ENCODE measurements at regions not wholly inside any gene's neighbourhood (a gene's known extent, or its start where the extent isn't known, plus 50 kb on each side); places are given as distances from the start of the nearest gene placed in this dataset.

GRCh38 chr4:182015014-182015413, 228.2 kb upstream of the TENM3 start:
- DNase-seq (ENCODE audit: low spot score): no peak

- peak; percentile 52 for DNase-seq (ENCODE audit: low spot score)
Measured at GRCh38 chr4:182015893-182016292, 227.3 kb upstream of the TENM3 start.

- DNase-seq (ENCODE audit: low spot score): no peak
Measured at GRCh38 chr4:182017038-182017437, 226.2 kb upstream of the TENM3 start.

GRCh38 chr4:182018691-182019090, 224.5 kb upstream of the TENM3 start:
- DNase-seq (ENCODE audit: low spot score): no peak

- DNase-seq (ENCODE audit: low spot score): no peak
Measured at GRCh38 chr4:182019148-182019652, 224.0 kb upstream of the TENM3 start.

GRCh38 chr4:182022909-182023308, 220.3 kb upstream of the TENM3 start:
- DNase-seq (ENCODE audit: low spot score): no peak

- DNase-seq (ENCODE audit: low spot score): no peak
Measured at GRCh38 chr4:182023469-182023868, 219.7 kb upstream of the TENM3 start.

GRCh38 chr4:182042945-182043344, 200.3 kb upstream of the TENM3 start:
- DNase-seq (ENCODE audit: low spot score): no peak

GRCh38 chr4:182048871-182049270, 194.3 kb upstream of the TENM3 start:
- DNase-seq (ENCODE audit: low spot score): no peak

- DNase-seq (ENCODE audit: low spot score): no peak
Measured at GRCh38 chr4:182056866-182057265, 186.3 kb upstream of the TENM3 start.

GRCh38 chr4:182062458-182062857, 180.7 kb upstream of the TENM3 start:
- DNase-seq (ENCODE audit: low spot score): no peak

GRCh38 chr4:182062936-182063335, 180.3 kb upstream of the TENM3 start:
- DNase-seq (ENCODE audit: low spot score): peak; percentile 62

GRCh38 chr4:182063651-182064050, 179.6 kb upstream of the TENM3 start:
- no peak for DNase-seq (ENCODE audit: low spot score)

- no peak for DNase-seq (ENCODE audit: low spot score)
Measured at GRCh38 chr4:182065255-182065654, 177.9 kb upstream of the TENM3 start.

GRCh38 chr4:182066037-182066436, 177.2 kb upstream of the TENM3 start:
- no peak for DNase-seq (ENCODE audit: low spot score)

GRCh38 chr4:182067828-182068227, 175.4 kb upstream of the TENM3 start:
- no peak for DNase-seq (ENCODE audit: low spot score)

- no peak for DNase-seq (ENCODE audit: low spot score)
Measured at GRCh38 chr4:182068920-182069319, 174.3 kb upstream of the TENM3 start.

- no peak for DNase-seq (ENCODE audit: low spot score)
Measured at GRCh38 chr4:182073278-182073677, 169.9 kb upstream of the TENM3 start.

GRCh38 chr4:182074139-182074538, 169.1 kb upstream of the TENM3 start:
- DNase-seq (ENCODE audit: low spot score): no peak

GRCh38 chr4:182074810-182075209, 168.4 kb upstream of the TENM3 start:
- no peak for DNase-seq (ENCODE audit: low spot score)

- DNase-seq (ENCODE audit: low spot score): no peak
Measured at GRCh38 chr4:182082910-182083309, 160.3 kb upstream of the TENM3 start.

- DNase-seq (ENCODE audit: low spot score): no peak
Measured at GRCh38 chr4:182083671-182084410, 159.4 kb upstream of the TENM3 start.

GRCh38 chr4:182085051-182085480, 158.1 kb upstream of the TENM3 start:
- no peak for DNase-seq (ENCODE audit: low spot score)

GRCh38 chr4:182089326-182089725, 153.9 kb upstream of the TENM3 start:
- peak; percentile 27 for DNase-seq (ENCODE audit: low spot score)
